Left ventricle myocardium inferior (tissue), 1 donor: ENCODE measurements at regions not wholly inside any gene's neighbourhood (a gene's known extent, or its start where the extent isn't known, plus 50 kb on each side); places are given as distances from the start of the nearest gene placed in this dataset.
A peak's percentile ranks its signal among the peaks of the same experiment; 100 is the strongest.

Experiments used
- DNase-seq: peaks from one replicate; pipeline ENCODE4 v3.0.0-alpha.2; 2020
- H3K27ac ChIP-seq: fragments of 200-600 bp; replicated peaks from 2 replicates; pipeline ENCODE4 v1.8.0; 2021
- H3K27me3 ChIP-seq: fragments of 200-600 bp; 2 replicates; pipeline ENCODE4 v1.8.0; 2021; ENCODE audit warnings: low read depth
- H3K36me3 ChIP-seq: fragments of 200-600 bp; 2 replicates; pipeline ENCODE4 v1.8.0; 2021
- H3K4me1 ChIP-seq: fragments of 200-600 bp; 2 replicates; pipeline ENCODE4 v1.8.0; 2021
- H3K4me3 ChIP-seq: fragments of 200-600 bp; 2 replicates; pipeline ENCODE4 v1.8.0; 2021; ENCODE audit warnings: mild to moderate bottlenecking, moderate library complexity
- H3K9me3 ChIP-seq: fragments of 200-600 bp; replicated peaks from 2 replicates; pipeline ENCODE4 v1.8.0; 2021
- intact Hi-C: fragments of 100-400 bp; cut with micrococcal nuclease; formaldehyde crosslinking; loops from one replicate; pipeline ENCODE4 v1.11.0; 2022
- TF ChIP-seq, protein P1 (sequence below): fragments of 200-600 bp; IDR thresholded peaks from 2 replicates; pipeline ENCODE4 v1.8.0; 2021; ENCODE audit warnings: antibody characterized with exemption, mild to moderate bottlenecking, borderline replicate concordance
- donor health status: DM: no; HTN: yes; CAD: no; lungs with severe emphysema.

GRCh38 chr11:97259884-97260283 lies 870.1 kb downstream of the JRKL start:
- Histone ChIP-seq H3K4me1 (peaks cover 4% of the 10 kb centered on the region), H3K36me3 (no peaks in the 10 kb centered on the region), H3K9me3 (no peaks in the 10 kb centered on the region), H3K27ac (no peak overlapping the region), H3K4me3 (no peak overlapping the region), H3K27me3 (no peaks in the 10 kb centered on the region)
- TF ChIP-seq, protein P1, sequence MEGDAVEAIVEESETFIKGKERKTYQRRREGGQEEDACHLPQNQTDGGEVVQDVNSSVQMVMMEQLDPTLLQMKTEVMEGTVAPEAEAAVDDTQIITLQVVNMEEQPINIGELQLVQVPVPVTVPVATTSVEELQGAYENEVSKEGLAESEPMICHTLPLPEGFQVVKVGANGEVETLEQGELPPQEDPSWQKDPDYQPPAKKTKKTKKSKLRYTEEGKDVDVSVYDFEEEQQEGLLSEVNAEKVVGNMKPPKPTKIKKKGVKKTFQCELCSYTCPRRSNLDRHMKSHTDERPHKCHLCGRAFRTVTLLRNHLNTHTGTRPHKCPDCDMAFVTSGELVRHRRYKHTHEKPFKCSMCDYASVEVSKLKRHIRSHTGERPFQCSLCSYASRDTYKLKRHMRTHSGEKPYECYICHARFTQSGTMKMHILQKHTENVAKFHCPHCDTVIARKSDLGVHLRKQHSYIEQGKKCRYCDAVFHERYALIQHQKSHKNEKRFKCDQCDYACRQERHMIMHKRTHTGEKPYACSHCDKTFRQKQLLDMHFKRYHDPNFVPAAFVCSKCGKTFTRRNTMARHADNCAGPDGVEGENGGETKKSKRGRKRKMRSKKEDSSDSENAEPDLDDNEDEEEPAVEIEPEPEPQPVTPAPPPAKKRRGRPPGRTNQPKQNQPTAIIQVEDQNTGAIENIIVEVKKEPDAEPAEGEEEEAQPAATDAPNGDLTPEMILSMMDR = no peak
- no peak for DNase-seq
- intact Hi-C loops = no loop called here

- H3K9me3 ChIP-seq = no peaks in the 10 kb centered on the region
- intact Hi-C loops = no loop called here
- H3K4me1 ChIP-seq = no peaks in the 10 kb centered on the region
- H3K36me3 ChIP-seq = no peaks in the 10 kb centered on the region
- H3K27me3 ChIP-seq = no peaks in the 10 kb centered on the region
- H3K27ac ChIP-seq = no peak overlapping the region
- TF ChIP-seq, protein P1 = no peak
- H3K4me3 ChIP-seq = no peak overlapping the region
- no peak for DNase-seq
Measured at GRCh38 chr11:97263183-97263858, 873.5 kb downstream of the JRKL start.

DNA sequence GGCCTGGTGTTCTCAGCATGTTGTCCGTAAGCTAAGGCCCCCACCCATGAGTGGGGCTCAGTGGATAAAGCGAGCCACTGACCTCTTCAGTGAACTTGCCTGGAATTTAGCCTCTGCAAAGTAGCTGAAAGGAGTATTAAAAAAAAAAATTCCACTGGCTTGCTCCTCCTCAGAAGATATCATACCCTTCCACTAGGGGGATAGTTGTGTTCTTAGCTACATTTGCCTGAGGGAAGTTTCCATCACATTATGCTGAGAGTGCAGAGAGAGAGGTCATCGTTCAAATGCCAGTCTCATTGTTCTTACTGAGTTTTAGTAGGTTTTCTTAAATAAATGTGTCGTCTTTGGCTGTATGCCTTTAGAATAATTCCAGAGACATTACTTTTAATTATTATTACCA lies 879.7 kb downstream of the JRKL start:
- Histone ChIP-seq H3K4me1 (no peaks in the 10 kb centered on the region), H3K9me3 (peaks cover 13% of the 10 kb centered on the region), H3K27ac (no peak overlapping the region), H3K36me3 (no peaks in the 10 kb centered on the region), H3K27me3 (no peaks in the 10 kb centered on the region), H3K4me3 (no peak overlapping the region)
- TF ChIP-seq, protein P1 = no peak
- intact Hi-C loops = no loop called here
- no peak for DNase-seq

GRCh38 chr11:97279341-97279740 lies 889.5 kb downstream of the JRKL start:
- no peaks in the 10 kb centered on the region for H3K27me3 ChIP-seq
- peak; percentile 12 for DNase-seq
- H3K4me3 ChIP-seq = no peak overlapping the region
- H3K27ac ChIP-seq = no peak overlapping the region
- intact Hi-C loops = no loop called here
- H3K9me3 ChIP-seq = peaks cover 16% of the 10 kb centered on the region
- H3K4me1 ChIP-seq = no peaks in the 10 kb centered on the region
- no peaks in the 10 kb centered on the region for H3K36me3 ChIP-seq
- TF ChIP-seq, protein P1 = no peak

DNA sequence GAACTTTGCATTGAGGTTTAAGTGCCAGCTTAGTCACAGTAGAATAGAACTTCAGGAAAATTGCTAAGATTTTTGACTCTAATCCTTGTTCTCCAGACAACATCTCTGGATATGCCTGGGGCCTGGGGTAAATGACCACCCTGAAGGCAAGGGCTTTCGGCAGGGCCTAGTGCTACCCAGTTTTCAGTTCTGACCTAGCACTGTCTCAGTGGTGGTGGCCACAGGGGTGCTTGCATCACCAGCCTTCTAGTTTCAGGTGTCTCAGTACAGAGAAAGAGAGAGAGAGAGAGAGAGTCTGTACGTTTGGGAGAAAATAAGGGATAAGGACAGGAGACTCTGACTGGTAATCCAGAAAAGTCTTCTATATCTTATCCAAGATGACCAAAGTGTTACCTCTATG lies 890.5 kb downstream of the JRKL start:
- no peak for DNase-seq
- intact Hi-C loops = no loop called here
- TF ChIP-seq, protein P1 = no peak

More for the DNA sequence above, 890.5 kb downstream of the JRKL start:
- peaks cover 6% of the 10 kb centered on the region for H3K9me3 ChIP-seq
- H3K36me3 ChIP-seq = no peaks in the 10 kb centered on the region
- no peaks in the 10 kb centered on the region for H3K4me1 ChIP-seq
- no peak overlapping the region for H3K27ac ChIP-seq
- no peaks in the 10 kb centered on the region for H3K27me3 ChIP-seq
- no peak overlapping the region for H3K4me3 ChIP-seq
